Stimulated activated CD4-positive, alpha-beta T cell treated with anti-CD3 and anti-CD28 coated beads, Interleukin-1b, Interleukin-23, amount 100 ng/mL, for 4 hours (primary cell): ENCODE measurements at regions not wholly inside any gene's neighbourhood (a gene's known extent, or its start where the extent isn't known, plus 50 kb on each side); places are given as distances from the start of the nearest gene placed in this dataset.
A peak's percentile ranks its signal among the peaks of the same experiment; 100 is the strongest.

ENCODE experiments used
- DNase-seq, 2 donors: peaks; one replicate each; pipeline ENCODE4 v3.0.0-alpha.2; 2020; ENCODE audit warnings: low read depth in 2 of 2

GRCh38 chr1:38577937-38578270 is 281.7 kb downstream of the RRAGC start:
- DNase-seq, result no peak

GRCh38 chr1:38577385-38577784 is 282.2 kb downstream of the RRAGC start:
- DNase-seq, result no peak

GRCh38 chr1:38576241-38576640 is 283.3 kb downstream of the RRAGC start:
- no peak for DNase-seq

GRCh38 chr1:38571726-38572125 is 287.8 kb downstream of the RRAGC start:
- DNase-seq, result no peak

GRCh38 chr1:38570657-38570975 is 289.0 kb downstream of the RRAGC start:
- no peak for DNase-seq

- no peak for DNase-seq
Measured at GRCh38 chr1:38569932-38570656, 289.5 kb downstream of the RRAGC start.

GRCh38 chr1:38568061-38568857 is 291.3 kb downstream of the RRAGC start:
- DNase-seq, result no peak

- no peak for DNase-seq
Measured at GRCh38 chr1:38567401-38567800, 292.2 kb downstream of the RRAGC start.

- no peak for DNase-seq
Measured at GRCh38 chr1:38565020-38565491, 294.5 kb downstream of the RRAGC start.

- DNase-seq, result no peak
Measured at GRCh38 chr1:38563942-38564735, 295.4 kb downstream of the RRAGC start.

- no peak for DNase-seq
Measured at GRCh38 chr1:38561725-38562124, 297.8 kb downstream of the RRAGC start.

- DNase-seq, result no peak
Measured at GRCh38 chr1:38561110-38561509, 298.5 kb downstream of the RRAGC start.

GRCh38 chr1:38560457-38560856 is 299.1 kb downstream of the RRAGC start:
- DNase-seq, result no peak

GRCh38 chr1:38559446-38560165 is 300.0 kb downstream of the RRAGC start:
- peak; percentile 41 to 52 for DNase-seq

GRCh38 chr1:38558500-38559445 is 300.8 kb downstream of the RRAGC start:
- no peak for DNase-seq

GRCh38 chr1:38558055-38558454 is 301.5 kb downstream of the RRAGC start:
- no peak for DNase-seq

GRCh38 chr1:38555594-38555993 is 304.0 kb downstream of the RRAGC start:
- DNase-seq, result no peak

- no peak for DNase-seq
Measured at GRCh38 chr1:38555130-38555529, 304.4 kb downstream of the RRAGC start.

- DNase-seq, result no peak
Measured at GRCh38 chr1:38551318-38552307, 308.0 kb downstream of the RRAGC start.

GRCh38 chr1:38549191-38549590 is 310.4 kb downstream of the RRAGC start:
- DNase-seq, result no peak
